D721Med (cell line): ENCODE measurements at regions not wholly inside any gene's neighbourhood (a gene's known extent, or its start where the extent isn't known, plus 50 kb on each side); places are given as distances from the start of the nearest gene placed in this dataset.

Experiments
- DNase-seq: peaks from one replicate; pipeline ENCODE4 v3.0.0; 2011; ENCODE audit warnings: low spot score; ENCODE audit not compliant: insufficient read length
- FAIRE-seq: peaks from 2 replicates; lab custom pipeline; 2011; peaks lifted over from hg19 to GRCh38; lab: Jason Lieb, UNC
- CTCF ChIP-seq: IDR thresholded peaks from 2 replicates; pipeline ENCODE4 v1.5.1; 2012; ENCODE audit warnings: mild to moderate bottlenecking, control low read depth; ENCODE audit not compliant: insufficient read depth; ENCODE audit errors: missing control alignments

DNA sequence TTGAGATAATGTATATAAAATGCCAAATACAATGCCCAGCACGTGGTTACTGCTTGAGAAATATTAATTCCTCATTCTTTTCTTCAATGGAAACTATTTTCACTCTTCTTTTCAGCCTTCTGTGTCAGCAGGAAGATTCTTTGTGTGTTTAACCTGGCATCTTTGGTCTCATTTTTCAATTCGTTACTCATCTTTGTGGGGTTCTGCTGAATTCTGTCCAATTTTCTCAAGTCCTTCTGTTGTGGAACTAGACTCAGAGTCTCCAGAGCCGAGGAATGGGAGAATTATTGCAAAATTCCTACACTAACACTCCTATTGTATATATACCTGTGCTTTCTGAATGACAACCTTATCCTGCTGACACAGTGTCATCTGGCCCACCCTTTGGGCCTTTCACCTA lies 96.8 kb upstream of the RGMA start:
- FAIRE-seq (no peak), DNase-seq (no peak)
- TF ChIP-seq CTCF = no peak

- FAIRE-seq (no peak), DNase-seq (no peak)
These were observed 93.7 kb upstream of the RGMA start for GRCh38 chr15:93182703-93183205.

DNA sequence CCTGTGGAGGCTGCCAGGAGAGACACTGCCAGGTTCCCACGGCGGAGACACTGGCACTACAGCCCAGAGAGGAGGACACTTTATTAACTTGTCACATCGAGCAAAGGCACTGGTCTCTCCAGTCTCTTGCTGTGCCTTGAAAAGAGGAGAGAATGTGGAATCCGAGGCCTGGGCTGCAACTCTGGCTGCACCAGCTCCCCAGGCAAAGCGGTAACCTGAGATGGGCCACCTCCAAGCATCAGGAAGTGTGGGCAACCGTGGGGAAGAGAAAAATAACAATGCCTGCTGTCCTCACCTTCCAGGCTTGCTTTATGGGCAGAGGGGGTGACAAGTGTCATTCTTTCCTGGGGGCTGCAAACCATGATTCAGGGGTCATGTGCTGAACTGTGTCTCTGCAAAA lies 91.6 kb upstream of the RGMA start:
- TF ChIP-seq CTCF = no peak
- FAIRE-seq (no peak), DNase-seq (no peak)

More at GRCh38 chr15:93182703-93183205, 93.7 kb upstream of the RGMA start:
- no peak for TF ChIP-seq CTCF

DNA sequence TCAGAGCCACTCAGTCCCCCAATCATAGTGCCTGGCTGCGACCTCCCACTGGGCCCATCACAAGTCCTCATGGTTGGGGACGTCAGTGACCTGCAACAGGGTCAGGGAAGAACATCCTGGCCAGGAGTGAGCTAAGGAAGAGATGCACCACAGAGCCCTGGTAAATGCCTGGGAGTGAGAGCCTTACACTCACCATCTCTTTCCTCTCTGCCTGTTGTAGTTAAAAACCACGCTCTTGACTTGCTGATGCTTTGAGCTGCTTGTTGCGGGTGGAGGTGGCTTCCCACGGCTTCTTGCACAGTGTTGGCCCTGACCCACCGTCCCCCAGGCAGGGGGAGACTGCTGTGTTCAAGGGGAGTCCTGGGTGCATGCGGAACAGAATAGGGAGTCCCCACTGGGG lies 91.1 kb upstream of the RGMA start:
- no peak for DNase-seq
- no peak for FAIRE-seq

GRCh38 chr15:93179700-93180102 lies 90.7 kb upstream of the RGMA start:
- no peak for FAIRE-seq
- no peak for DNase-seq
- no peak for TF ChIP-seq CTCF

More for the DNA sequence above, 91.1 kb upstream of the RGMA start:
- TF ChIP-seq CTCF = no peak

DNA sequence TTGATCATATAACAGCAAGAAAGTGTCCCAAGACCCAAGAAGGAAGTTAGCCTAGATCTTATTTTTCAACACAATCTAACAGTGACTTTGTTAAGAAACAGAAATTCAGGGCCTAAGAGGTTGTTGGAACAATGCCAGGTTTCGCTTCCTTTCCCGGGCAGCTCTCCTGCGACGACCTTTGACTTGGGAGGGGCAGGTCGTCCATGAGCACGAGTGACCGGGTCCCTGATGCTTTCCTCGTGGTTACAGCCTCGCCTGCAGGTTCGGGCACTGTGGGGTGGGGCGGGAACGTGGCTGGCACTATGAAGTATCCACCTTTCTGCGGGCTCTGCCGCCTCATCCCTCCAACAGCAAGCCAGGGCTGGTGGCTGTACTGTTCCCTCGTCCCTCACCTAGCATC lies 90.1 kb upstream of the RGMA start:
- no peak for DNase-seq
- no peak for TF ChIP-seq CTCF
- FAIRE-seq = no peak

- DNase-seq (no peak), FAIRE-seq (no peak)
- TF ChIP-seq CTCF = no peak
These were observed 89.4 kb upstream of the RGMA start for GRCh38 chr15:93178371-93178770.
